Thyroid gland (tissue), 4 donors: ENCODE measurements at regions not wholly inside any gene's neighbourhood (a gene's known extent, or its start where the extent isn't known, plus 50 kb on each side); places are given as distances from the start of the nearest gene placed in this dataset.

ENCODE experiments used
- POLR2A ChIP-seq, 2 donors: fragments of 450-650 bp; IDR thresholded peaks; one replicate each; pipeline ENCODE4 v1.6.1; 2017; ENCODE audit warnings: antibody characterized with exemption in 2 of 2, mild to moderate bottlenecking in 2 of 2, moderate library complexity in 1 of 2
- TF ChIP-seq, protein P1 (sequence below), 6 experiments: fragments of 200-600 bp in 3 of 6; fragments of 450-650 bp in 3 of 6; sonication (generic) in 3 of 6; IDR thresholded peaks; one replicate each; pipeline ENCODE4 v1.5.1; 2016 to 2019; ENCODE audit warnings: antibody characterized with exemption in 6 of 6, mild to moderate bottlenecking in 2 of 6, inconsistent platforms in 1 of 6, moderate library complexity in 1 of 6

DNA sequence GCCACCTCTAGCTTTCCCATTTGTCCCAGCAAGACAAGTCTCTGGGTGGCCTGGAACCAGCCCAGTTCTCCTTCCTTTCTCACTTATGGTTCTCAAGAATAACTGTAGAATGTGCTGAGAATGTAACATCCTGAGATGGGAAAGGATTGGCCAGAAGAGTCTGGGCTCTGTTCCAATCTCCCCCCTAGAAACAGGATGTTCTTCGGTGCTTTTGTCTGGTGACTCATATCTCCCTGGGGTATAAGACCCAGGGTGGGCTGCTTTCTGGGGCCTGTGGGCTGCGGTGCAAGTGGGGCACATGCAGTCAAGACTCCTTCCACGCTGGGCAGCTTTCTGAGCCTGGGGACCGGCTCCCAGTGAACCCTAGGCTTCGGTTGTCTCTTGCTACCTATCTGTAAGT, 251.2 kb upstream of the POU3F1 start:
- no peak for TF ChIP-seq POLR2A (IDR thresholded peaks at IDR 0.05)
- TF ChIP-seq, protein P1, sequence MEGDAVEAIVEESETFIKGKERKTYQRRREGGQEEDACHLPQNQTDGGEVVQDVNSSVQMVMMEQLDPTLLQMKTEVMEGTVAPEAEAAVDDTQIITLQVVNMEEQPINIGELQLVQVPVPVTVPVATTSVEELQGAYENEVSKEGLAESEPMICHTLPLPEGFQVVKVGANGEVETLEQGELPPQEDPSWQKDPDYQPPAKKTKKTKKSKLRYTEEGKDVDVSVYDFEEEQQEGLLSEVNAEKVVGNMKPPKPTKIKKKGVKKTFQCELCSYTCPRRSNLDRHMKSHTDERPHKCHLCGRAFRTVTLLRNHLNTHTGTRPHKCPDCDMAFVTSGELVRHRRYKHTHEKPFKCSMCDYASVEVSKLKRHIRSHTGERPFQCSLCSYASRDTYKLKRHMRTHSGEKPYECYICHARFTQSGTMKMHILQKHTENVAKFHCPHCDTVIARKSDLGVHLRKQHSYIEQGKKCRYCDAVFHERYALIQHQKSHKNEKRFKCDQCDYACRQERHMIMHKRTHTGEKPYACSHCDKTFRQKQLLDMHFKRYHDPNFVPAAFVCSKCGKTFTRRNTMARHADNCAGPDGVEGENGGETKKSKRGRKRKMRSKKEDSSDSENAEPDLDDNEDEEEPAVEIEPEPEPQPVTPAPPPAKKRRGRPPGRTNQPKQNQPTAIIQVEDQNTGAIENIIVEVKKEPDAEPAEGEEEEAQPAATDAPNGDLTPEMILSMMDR (IDR thresholded peaks at IDR 0.05) = no peak
